MCF 10A (cell line): ENCODE measurements at regions not wholly inside any gene's neighbourhood (a gene's known extent, or its start where the extent isn't known, plus 50 kb on each side); places are given as distances from the start of the nearest gene placed in this dataset.
"Not testable (repeated sequence)": the region's sequence is repeated elsewhere in the genome, so short reads cannot be mapped to it uniquely, and the experiment has no call there.

ENCODE experiments used
- BruUV-seq: library from RNA; stranded (reverse); fragments of 400-500 nt; replicated peaks from 2 replicates; lab custom pipeline; 2021; lab: Mats Ljungman, UMichigan
- CTCF ChIA-PET: fragments of 300-600 bp; sonication (Branson Sonifier 250); formaldehyde crosslinking; extraction: SDS; loops from one replicate; lab custom pipeline; 2021; ENCODE audit warnings: antibody characterized with exemption, inconsistent platforms; lab: Yijun Ruan, JAX
- POLR2A ChIA-PET: fragments of 300-600, 350-650 bp; sonication (Branson Sonifier 250); formaldehyde crosslinking; extraction: SDS; loops from one replicate; lab custom pipeline; 2020; ENCODE audit warnings: antibody characterized with exemption, inconsistent platforms; lab: Yijun Ruan, JAX
- DNase-seq: peaks from one replicate; pipeline ENCODE4 v3.0.0-alpha.2; 2018; ENCODE audit not compliant: unreplicated experiment
- H3K27ac Mint-ChIP-seq: one replicate; pipeline ENCODE4 v1.8.0; 2022; ENCODE audit warnings: mild to moderate bottlenecking, low read depth, mixed read lengths; ENCODE audit not compliant: unreplicated experiment
- H3K27me3 Mint-ChIP-seq: one replicate; pipeline ENCODE4 v1.8.0; 2022; ENCODE audit warnings: mixed read lengths; ENCODE audit not compliant: insufficient read depth, unreplicated experiment
- H3K36me3 Mint-ChIP-seq: one replicate; pipeline ENCODE4 v1.8.0; 2022; ENCODE audit warnings: mild to moderate bottlenecking, moderate library complexity, mixed read lengths; ENCODE audit not compliant: insufficient read depth, unreplicated experiment
- H3K4me1 Mint-ChIP-seq: one replicate; pipeline ENCODE4 v1.8.0; 2022; ENCODE audit warnings: mixed read lengths; ENCODE audit not compliant: insufficient read depth, unreplicated experiment
- H3K4me3 Mint-ChIP-seq: one replicate; pipeline ENCODE4 v1.8.0; 2022; ENCODE audit warnings: mild to moderate bottlenecking, moderate library complexity, mixed read lengths; ENCODE audit not compliant: unreplicated experiment
- H3K9me3 Mint-ChIP-seq: one replicate; pipeline ENCODE4 v1.8.0; 2022; ENCODE audit warnings: mixed read lengths; ENCODE audit not compliant: unreplicated experiment
- intact Hi-C: fragments of 100-400 bp; cut with micrococcal nuclease; formaldehyde crosslinking; loops from 2 replicates; pipeline ENCODE4 v1.14.1; 2022
- TF ChIP-seq, protein P1 (sequence below): fragments of 200-600 bp; IDR thresholded peaks from one replicate; pipeline ENCODE4 v1.8.0; 2022; ENCODE audit warnings: antibody characterized with exemption, mild to moderate bottlenecking; ENCODE audit not compliant: unreplicated experiment

DNA sequence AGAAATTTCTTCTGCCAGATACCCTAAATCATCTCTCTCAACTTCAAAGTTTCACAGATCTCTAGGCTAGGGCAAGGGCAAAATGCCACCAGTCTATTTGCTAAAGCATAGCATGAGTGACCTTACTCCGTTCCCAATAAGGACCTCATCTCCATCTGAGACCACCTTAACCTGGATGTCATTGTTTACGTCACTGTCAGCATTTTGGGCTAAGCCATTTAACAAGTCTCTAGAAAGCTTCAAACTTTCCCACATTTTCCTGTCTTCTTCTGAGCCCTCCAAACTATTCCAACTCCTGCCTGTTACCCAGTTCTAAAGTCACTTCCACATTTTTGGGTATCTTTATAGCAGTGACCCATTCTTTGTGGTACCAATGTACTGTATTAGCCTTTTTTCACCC is 259.2 kb upstream of the KITLG start:
- ChIA-PET CTCF (no interaction called here), POLR2A (no interaction called here)
- intact Hi-C loops = no loop called here
- H3K36me3 Mint-ChIP-seq = no peaks in the 10 kb centered on the region
- no peak overlapping the region for H3K27ac Mint-ChIP-seq
- BruUV-seq = no TSS peak
- no peak for DNase-seq
- TF ChIP-seq, protein P1, sequence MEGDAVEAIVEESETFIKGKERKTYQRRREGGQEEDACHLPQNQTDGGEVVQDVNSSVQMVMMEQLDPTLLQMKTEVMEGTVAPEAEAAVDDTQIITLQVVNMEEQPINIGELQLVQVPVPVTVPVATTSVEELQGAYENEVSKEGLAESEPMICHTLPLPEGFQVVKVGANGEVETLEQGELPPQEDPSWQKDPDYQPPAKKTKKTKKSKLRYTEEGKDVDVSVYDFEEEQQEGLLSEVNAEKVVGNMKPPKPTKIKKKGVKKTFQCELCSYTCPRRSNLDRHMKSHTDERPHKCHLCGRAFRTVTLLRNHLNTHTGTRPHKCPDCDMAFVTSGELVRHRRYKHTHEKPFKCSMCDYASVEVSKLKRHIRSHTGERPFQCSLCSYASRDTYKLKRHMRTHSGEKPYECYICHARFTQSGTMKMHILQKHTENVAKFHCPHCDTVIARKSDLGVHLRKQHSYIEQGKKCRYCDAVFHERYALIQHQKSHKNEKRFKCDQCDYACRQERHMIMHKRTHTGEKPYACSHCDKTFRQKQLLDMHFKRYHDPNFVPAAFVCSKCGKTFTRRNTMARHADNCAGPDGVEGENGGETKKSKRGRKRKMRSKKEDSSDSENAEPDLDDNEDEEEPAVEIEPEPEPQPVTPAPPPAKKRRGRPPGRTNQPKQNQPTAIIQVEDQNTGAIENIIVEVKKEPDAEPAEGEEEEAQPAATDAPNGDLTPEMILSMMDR = no peak
- peaks cover 28% of the 10 kb centered on the region for H3K9me3 Mint-ChIP-seq
- H3K4me3 Mint-ChIP-seq = no peak overlapping the region
- H3K27me3 Mint-ChIP-seq = no peaks in the 10 kb centered on the region
- peaks cover 8% of the 10 kb centered on the region for H3K4me1 Mint-ChIP-seq

DNA sequence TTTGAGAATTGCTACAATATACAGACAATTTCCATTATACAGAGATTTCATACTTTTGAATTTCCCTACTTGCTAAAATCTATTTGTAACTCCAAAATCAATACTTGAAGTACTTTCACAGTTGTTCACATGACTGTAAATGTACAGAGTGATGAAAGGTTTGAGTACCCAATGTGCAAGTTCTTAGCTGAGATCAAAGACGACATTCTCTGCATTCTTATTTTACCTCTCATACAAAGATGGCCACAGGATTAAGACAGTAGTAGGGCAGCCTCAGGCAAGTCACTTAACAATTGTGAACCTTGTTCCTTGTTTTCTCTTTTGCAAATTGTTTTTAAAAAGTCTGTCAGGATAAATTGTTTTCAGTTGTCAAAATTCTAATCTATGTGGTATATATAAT is 255.9 kb upstream of the KITLG start:
- H3K27me3 Mint-ChIP-seq = no peaks in the 10 kb centered on the region
- CTCF ChIA-PET = no interaction called here
- TF ChIP-seq, protein P1 = no peak
- peaks cover 28% of the 10 kb centered on the region for H3K9me3 Mint-ChIP-seq
- intact Hi-C loops = no loop called here
- H3K27ac Mint-ChIP-seq = peak overlapping the region; percentile 54
- no TSS peak for BruUV-seq
- no peaks in the 10 kb centered on the region for H3K36me3 Mint-ChIP-seq
- POLR2A ChIA-PET = no interaction called here
- no peak for DNase-seq
- H3K4me1 Mint-ChIP-seq = peaks cover 8% of the 10 kb centered on the region
- no peak overlapping the region for H3K4me3 Mint-ChIP-seq

DNA sequence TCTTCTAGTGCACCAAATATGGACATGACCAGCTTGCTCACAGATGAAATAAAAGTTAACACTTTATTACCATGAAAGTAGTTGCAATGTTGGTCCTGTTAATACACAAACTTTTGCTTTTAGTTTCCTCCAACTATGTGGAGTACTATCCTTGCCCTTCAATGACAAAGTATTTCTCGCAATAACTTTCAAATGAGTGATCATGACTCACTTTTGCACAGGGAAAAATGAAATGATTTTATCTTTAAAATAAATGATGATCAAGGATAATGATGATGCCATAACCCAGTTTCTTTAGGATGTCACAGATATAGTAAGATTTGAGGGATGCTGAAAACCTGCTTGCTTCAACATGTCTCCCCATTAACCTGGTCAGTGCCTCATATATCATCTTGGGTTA is 254.0 kb upstream of the KITLG start:
- Mint-ChIP-seq H3K9me3 (peaks cover 18% of the 10 kb centered on the region), H3K27ac (no peak overlapping the region), H3K27me3 (no peaks in the 10 kb centered on the region), H3K4me3 (no peak overlapping the region), H3K4me1 (peaks cover 8% of the 10 kb centered on the region), H3K36me3 (no peaks in the 10 kb centered on the region)
- CTCF ChIA-PET = no interaction called here
- no TSS peak for BruUV-seq
- DNase-seq = no peak
- TF ChIP-seq, protein P1 = no peak
- intact Hi-C loops = no loop called here
- POLR2A ChIA-PET = no interaction called here

DNA sequence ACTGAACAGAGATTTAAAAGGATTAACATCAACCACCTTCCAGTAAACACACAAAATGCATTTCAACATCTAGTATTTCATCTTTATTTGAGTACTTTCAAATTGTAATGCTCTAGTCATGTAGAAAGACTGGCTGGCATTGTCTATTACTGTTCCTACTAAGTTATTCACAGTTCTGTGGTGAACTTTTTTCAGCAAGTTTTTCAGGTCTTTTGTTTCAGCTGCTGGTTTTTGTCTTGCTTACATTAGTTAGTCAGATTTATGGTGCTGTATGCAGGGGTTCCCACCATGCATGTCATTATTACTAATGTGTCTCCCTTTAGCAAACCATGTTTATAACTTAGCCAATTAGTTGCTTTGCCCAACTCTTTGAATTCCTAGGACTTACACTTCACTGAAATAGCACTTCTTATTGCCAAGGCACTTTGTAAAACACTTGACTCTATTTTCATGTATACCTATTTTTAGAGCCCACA is 253.4 kb upstream of the KITLG start:
- Mint-ChIP-seq H3K4me3 (no peak overlapping the region), H3K36me3 (no peaks in the 10 kb centered on the region), H3K27ac (no peak overlapping the region), H3K9me3 (peaks cover 13% of the 10 kb centered on the region), H3K27me3 (no peaks in the 10 kb centered on the region), H3K4me1 (peaks cover 8% of the 10 kb centered on the region)
- no peak for DNase-seq
- ChIA-PET CTCF (no interaction called here), POLR2A (no interaction called here)
- TF ChIP-seq, protein P1 = no peak
- BruUV-seq = no TSS peak
- intact Hi-C loops = no loop called here

DNA sequence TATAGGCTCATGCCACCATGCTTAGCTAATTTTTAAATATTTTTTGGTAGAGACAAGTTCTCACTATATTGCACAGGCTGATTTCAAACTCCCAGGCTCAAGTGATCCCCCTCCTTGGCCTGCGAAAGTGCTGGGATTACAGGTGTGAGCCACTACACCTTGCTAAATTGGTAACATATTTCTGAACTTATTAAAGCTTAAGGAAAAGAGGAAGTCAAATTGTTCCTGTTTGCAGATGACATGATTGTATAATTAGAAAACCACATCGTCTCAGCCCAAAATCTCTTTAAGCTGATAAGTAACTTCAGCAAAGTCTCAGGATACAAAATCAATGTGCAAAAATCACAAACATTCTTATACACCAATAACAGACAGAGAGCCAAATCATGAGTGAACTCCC is 248.3 kb upstream of the KITLG start:
- H3K4me1 Mint-ChIP-seq, DNase-seq, H3K9me3 Mint-ChIP-seq, H3K36me3 Mint-ChIP-seq, H3K4me3 Mint-ChIP-seq, H3K27me3 Mint-ChIP-seq, BruUV-seq, POLR2A ChIA-PET, H3K27ac Mint-ChIP-seq, CTCF ChIA-PET, intact Hi-C loops: not testable (repeated sequence)
